Sigmoid colon (tissue), 6 donors: ENCODE measurements at regions not wholly inside any gene's neighbourhood (a gene's known extent, or its start where the extent isn't known, plus 50 kb on each side); places are given as distances from the start of the nearest gene placed in this dataset.
"Not testable (repeated sequence)": the region's sequence is repeated elsewhere in the genome, so short reads cannot be mapped to it uniquely, and the experiment has no call there.

Experiments
- DNase-seq: peaks from one replicate; pipeline ENCODE4 v3.0.0-alpha.2; 2019
- H3K27ac ChIP-seq, 4 donors: fragments of 200-600 bp; sonication (generic); one replicate each; pipeline ENCODE4 v1.5.1; 2016 to 2019; ENCODE audit warnings: mild to moderate bottlenecking in 1 of 4
- H3K27me3 ChIP-seq, 3 donors: fragments of 200-600 bp; sonication (generic); one replicate each; pipeline ENCODE4 v1.5.1; 2019; ENCODE audit warnings: mild to moderate bottlenecking in 1 of 3
- H3K36me3 ChIP-seq, 4 donors: fragments of 200-600 bp; sonication (generic); one replicate each; pipeline ENCODE4 v1.5.1; 2016 to 2019
- H3K4me1 ChIP-seq, 4 donors: fragments of 200-600 bp; sonication (generic); one replicate each; pipeline ENCODE4 v1.5.1; 2017 to 2019
- H3K4me3 ChIP-seq, 4 donors: fragments of 200-600 bp; sonication (generic); one replicate each; pipeline ENCODE4 v1.5.1; 2017 to 2019; ENCODE audit warnings: mild to moderate bottlenecking in 2 of 4, moderate library complexity in 1 of 4
- H3K9me3 ChIP-seq, 4 donors: fragments of 200-600 bp in 3 of 4; sonication (generic) in 3 of 4; one replicate each; pipeline versions ENCODE4 v1.5.1 to v1.6.1; 2013 to 2019
- EP300 ChIP-seq, 4 donors: sonication (generic); formaldehyde crosslinking; IDR thresholded peaks; one replicate each; pipeline ENCODE4 v1.6.1; 2017; ENCODE audit warnings: antibody characterized with exemption in 4 of 4
- POLR2A ChIP-seq, 2 donors: fragments of 450-650 bp; IDR thresholded peaks; one replicate each; pipeline ENCODE4 v1.6.1; 2016; ENCODE audit warnings: antibody characterized with exemption in 2 of 2, mild to moderate bottlenecking in 2 of 2, moderate library complexity in 2 of 2
- POLR2AphosphoS5 ChIP-seq, 4 donors: sonication (generic); formaldehyde crosslinking; IDR thresholded peaks; one replicate each; pipeline ENCODE4 v1.6.1; 2017; ENCODE audit warnings: antibody characterized with exemption in 4 of 4
- WGBS, 2 donors: extraction: QIAGEN DNeasy Blood & Tissue Kit; methylation state at CpG; one replicate each; pipeline ENCODE4 v1.1.7; 2013; 5-methylcytosine and 5-hydroxymethylcytosine counted together
- intact Hi-C: fragments of 100-400 bp; cut with DNase I; formaldehyde crosslinking; loops from one replicate; pipeline ENCODE4 v1.15.1; 2023
- TF ChIP-seq, protein P1 (sequence below), 4 experiments: fragments of 450-650 bp in 3 of 4; fragments of 200-600 bp in 1 of 4; IDR thresholded peaks; one replicate each; pipeline ENCODE4 v1.5.1; 2016 to 2019; ENCODE audit warnings: antibody characterized with exemption in 4 of 4, mild to moderate bottlenecking in 3 of 4, moderate library complexity in 2 of 4
- donor health status: healthy with polysubstance abuse.
- donor health status: healthy.

DNA sequence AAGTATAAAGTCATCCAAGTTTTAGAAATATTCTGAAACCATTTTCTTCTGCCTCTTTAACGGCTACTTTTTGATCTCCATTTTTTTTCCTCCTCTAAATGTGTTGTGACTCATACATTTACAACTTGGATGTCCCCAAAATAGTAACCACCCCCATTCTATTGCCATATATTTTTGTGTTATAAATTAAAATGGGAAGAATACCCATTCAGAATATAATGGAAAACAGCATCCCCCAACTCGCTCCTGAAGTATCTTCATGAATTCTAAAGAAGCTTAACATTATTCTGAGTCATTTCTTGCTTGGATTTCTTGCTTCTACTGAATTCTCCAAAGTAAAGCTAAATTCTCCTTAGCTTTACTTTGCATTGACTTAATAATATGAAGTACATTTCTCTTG lies 92.0 kb upstream of the PTPN13 start:
- intact Hi-C loops: no loop called here
- no peaks in the 10 kb centered on the region for H3K27me3 ChIP-seq
- no peak overlapping the region for H3K27ac ChIP-seq
- TF ChIP-seq POLR2AphosphoS5 (IDR thresholded peaks at IDR 0.05) (no peak), POLR2A (IDR thresholded peaks at IDR 0.05) (no peak), EP300 (IDR thresholded peaks at IDR 0.05) (no peak)
- TF ChIP-seq, protein P1, sequence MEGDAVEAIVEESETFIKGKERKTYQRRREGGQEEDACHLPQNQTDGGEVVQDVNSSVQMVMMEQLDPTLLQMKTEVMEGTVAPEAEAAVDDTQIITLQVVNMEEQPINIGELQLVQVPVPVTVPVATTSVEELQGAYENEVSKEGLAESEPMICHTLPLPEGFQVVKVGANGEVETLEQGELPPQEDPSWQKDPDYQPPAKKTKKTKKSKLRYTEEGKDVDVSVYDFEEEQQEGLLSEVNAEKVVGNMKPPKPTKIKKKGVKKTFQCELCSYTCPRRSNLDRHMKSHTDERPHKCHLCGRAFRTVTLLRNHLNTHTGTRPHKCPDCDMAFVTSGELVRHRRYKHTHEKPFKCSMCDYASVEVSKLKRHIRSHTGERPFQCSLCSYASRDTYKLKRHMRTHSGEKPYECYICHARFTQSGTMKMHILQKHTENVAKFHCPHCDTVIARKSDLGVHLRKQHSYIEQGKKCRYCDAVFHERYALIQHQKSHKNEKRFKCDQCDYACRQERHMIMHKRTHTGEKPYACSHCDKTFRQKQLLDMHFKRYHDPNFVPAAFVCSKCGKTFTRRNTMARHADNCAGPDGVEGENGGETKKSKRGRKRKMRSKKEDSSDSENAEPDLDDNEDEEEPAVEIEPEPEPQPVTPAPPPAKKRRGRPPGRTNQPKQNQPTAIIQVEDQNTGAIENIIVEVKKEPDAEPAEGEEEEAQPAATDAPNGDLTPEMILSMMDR (IDR thresholded peaks at IDR 0.05): no peak
- no peak for DNase-seq
- no peaks in the 10 kb centered on the region for H3K36me3 ChIP-seq
- no peak overlapping the region for H3K4me3 ChIP-seq
- H3K9me3 ChIP-seq: no peaks in the 10 kb centered on the region
- WGBS, 2 donors: 88 to 90% methylated on average over 2 of the region's 2 CpGs
- no peaks in the 10 kb centered on the region for H3K4me1 ChIP-seq

DNA sequence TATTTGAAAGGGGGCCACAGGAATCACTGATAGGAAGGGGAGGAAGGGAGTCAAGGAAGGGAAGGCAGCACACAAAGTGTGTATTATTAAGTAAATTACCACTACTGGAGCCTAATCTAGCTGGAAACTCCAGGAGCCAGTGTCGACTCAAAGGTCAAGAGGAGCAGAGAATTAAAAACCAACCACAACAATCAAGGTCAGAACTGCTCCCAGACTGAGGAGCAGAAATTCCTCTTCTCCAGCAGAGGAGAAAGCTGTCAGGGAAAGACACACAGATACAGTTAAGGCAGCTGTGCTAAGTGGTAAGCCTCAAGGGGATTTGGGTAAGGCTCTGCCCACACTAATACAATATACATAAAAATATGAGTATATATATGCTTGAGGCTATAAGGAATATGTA lies 87.5 kb upstream of the PTPN13 start:
- no peaks in the 10 kb centered on the region for H3K9me3 ChIP-seq
- no peak for DNase-seq
- intact Hi-C loops: no loop called here
- WGBS, 2 donors: 36 to 68% methylated on average over 1 of the region's 1 CpG
- no peak for TF ChIP-seq EP300 (IDR thresholded peaks at IDR 0.05)
- H3K4me3 ChIP-seq: no peak overlapping the region
- no peaks in the 10 kb centered on the region for H3K27me3 ChIP-seq
- H3K4me1 ChIP-seq: peaks cover 0 to 15% (median 15%) of the 10 kb centered on the region in 4 donors
- no peaks in the 10 kb centered on the region for H3K36me3 ChIP-seq
- H3K27ac ChIP-seq: no peak overlapping the region

DNA sequence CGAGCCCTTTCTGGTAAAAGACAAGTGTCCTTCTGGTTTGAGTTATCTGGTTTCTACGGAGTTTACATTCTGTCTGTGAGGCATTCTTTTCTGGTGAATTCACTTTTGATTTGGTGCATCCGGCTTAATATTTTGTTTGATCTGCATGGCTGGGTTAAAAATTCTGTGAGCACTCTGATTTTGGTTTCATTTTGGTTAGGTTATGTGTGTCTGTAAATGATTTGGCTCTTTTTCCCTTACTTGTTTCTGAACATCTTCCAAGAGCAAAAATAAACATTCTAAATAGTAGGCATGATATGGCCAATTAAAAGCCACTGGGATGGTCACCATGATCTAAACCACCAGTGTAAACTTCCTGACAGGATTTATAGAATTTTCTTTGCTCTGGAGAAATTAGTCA lies 85.7 kb upstream of the PTPN13 start:
- Histone ChIP-seq H3K27ac (peak overlapping the region in 2 of 4 donors; percentile 37 to 47), H3K27me3 (no peaks in the 10 kb centered on the region), H3K36me3 (no peaks in the 10 kb centered on the region), H3K9me3 (no peaks in the 10 kb centered on the region), H3K4me1 (peaks cover 0 to 15% (median 15%) of the 10 kb centered on the region in 4 donors), H3K4me3 (peak overlapping the region in 3 of 4 donors; percentile 3 to 15 (median 12))
- no peak for TF ChIP-seq POLR2AphosphoS5 (IDR thresholded peaks at IDR 0.05)
- TF ChIP-seq EP300 (IDR thresholded peaks at IDR 0.05): no peak
- intact Hi-C loops: no loop called here
- WGBS, 2 donors: 51 to 55% methylated on average over 3 of the region's 3 CpGs
- DNase-seq: no peak

DNA sequence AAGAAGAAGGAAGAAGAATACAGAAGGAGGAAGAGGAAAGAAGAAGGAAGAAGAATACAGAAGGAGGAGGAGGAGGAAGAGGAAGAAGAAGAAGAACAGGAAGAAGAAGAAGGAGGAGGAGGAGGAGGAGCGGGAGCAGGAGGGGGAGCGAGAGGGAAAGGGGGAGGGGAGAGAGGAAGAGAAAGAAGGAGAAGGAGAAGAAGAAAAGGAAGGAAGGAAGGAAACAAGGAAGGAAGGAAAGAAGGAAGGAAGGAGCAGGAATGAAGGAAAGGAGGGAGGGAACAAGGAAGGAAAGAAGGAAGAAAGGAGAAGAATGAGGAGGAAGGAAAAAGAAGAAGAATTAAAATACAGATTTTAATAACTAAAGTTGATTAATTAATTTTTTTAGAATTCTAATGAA lies 82.5 kb upstream of the PTPN13 start:
- Histone ChIP-seq H3K9me3 (no peaks in the 10 kb centered on the region), H3K27ac (no peak overlapping the region), H3K4me1 (peaks cover 0 to 15% (median 15%) of the 10 kb centered on the region in 4 donors), H3K4me3 (no peak overlapping the region), H3K36me3 (no peaks in the 10 kb centered on the region), H3K27me3 (no peaks in the 10 kb centered on the region)
- 90 to 93% methylated on average over 2 of the region's 2 CpGs for WGBS, 2 donors
- no peak for DNase-seq
- TF ChIP-seq POLR2AphosphoS5 (IDR thresholded peaks at IDR 0.05) (no peak), EP300 (IDR thresholded peaks at IDR 0.05) (no peak), POLR2A (IDR thresholded peaks at IDR 0.05) (no peak)
- TF ChIP-seq, protein P1 (IDR thresholded peaks at IDR 0.05): no peak
- intact Hi-C loops: no loop called here

DNA sequence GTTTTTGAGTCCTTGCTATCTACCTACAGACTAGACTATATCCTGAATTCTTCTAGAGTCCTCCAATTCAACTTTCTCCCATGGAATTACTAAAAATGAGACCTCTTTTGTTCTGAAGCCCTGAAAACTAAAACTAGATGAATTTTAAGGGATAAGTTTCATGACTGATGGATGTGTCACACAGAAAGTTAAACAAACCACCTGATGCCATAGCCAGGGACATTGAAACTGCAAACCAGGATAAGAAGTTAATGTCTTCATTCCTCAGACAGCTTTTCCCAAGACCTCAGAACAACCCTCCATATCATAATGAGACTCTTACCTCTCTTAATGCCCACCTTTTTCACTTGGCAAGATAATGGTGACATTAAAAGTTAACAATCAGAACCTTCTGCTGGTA lies 81.5 kb upstream of the PTPN13 start:
- intact Hi-C loops: no loop called here
- TF ChIP-seq EP300 (IDR thresholded peaks at IDR 0.05): no peak
- TF ChIP-seq, protein P1 (IDR thresholded peaks at IDR 0.05): no peak
- no peak for TF ChIP-seq POLR2A (IDR thresholded peaks at IDR 0.05)
- no peak for TF ChIP-seq POLR2AphosphoS5 (IDR thresholded peaks at IDR 0.05)
- DNase-seq: no peak

DNA sequence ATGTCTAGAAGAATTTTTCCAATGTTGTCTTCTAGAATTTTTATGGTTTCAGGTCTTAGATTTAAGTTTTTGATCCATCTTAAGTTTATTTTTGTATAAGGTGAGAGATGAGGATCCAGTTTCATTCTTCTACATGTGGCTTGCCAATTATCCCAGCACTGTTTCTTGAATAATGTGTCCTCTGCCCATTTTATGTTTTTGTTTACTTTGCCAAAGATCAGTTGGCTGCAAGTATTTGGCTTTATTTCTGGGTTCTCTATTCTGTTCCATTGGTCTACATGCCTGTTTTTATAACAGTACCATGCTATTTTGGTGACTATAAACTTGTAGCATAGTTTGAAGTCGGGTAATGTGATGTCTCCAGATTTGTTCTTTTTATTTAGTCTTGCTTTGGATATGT lies 78.2 kb upstream of the PTPN13 start:
- H3K36me3 ChIP-seq, H3K4me3 ChIP-seq, H3K27ac ChIP-seq, H3K4me1 ChIP-seq, H3K27me3 ChIP-seq, H3K9me3 ChIP-seq, DNase-seq, intact Hi-C loops: not testable (repeated sequence)
- 54 to 89% methylated on average over 1 of the region's 1 CpG for WGBS, 2 donors

More for the DNA sequence above, 81.5 kb upstream of the PTPN13 start:
- no peak overlapping the region for H3K4me3 ChIP-seq
- H3K4me1 ChIP-seq: peaks cover 0 to 15% (median 13%) of the 10 kb centered on the region in 4 donors
- H3K27ac ChIP-seq: no peak overlapping the region
- no peaks in the 10 kb centered on the region for H3K27me3 ChIP-seq
- no peaks in the 10 kb centered on the region for H3K36me3 ChIP-seq
- no peaks in the 10 kb centered on the region for H3K9me3 ChIP-seq
